Adrenal gland (tissue), 5 donors: ENCODE measurements at regions not wholly inside any gene's neighbourhood (a gene's known extent, or its start where the extent isn't known, plus 50 kb on each side); places are given as distances from the start of the nearest gene placed in this dataset.

ENCODE experiments used
- POLR2A ChIP-seq, 2 donors: fragments of 450-650 bp; IDR thresholded peaks; one replicate each; pipeline ENCODE4 v1.6.1; 2017; ENCODE audit warnings: antibody characterized with exemption in 2 of 2, mild to moderate bottlenecking in 2 of 2, moderate library complexity in 1 of 2
- TF ChIP-seq, protein P1 (sequence below), 6 experiments: fragments of 450-650 bp in 4 of 6; fragments of 200-600 bp in 2 of 6; sonication (generic) in 1 of 6; IDR thresholded peaks; 1 replicate in 5 of 6; 2 replicates in 1 of 6; pipeline versions ENCODE4 v1.5.1 to v1.8.0; 2016 to 2021; ENCODE audit warnings: antibody characterized with exemption in 6 of 6, mild to moderate bottlenecking in 2 of 6, moderate library complexity in 1 of 6
- donor health status: DM: no; HTN: no; CAD: no.

DNA sequence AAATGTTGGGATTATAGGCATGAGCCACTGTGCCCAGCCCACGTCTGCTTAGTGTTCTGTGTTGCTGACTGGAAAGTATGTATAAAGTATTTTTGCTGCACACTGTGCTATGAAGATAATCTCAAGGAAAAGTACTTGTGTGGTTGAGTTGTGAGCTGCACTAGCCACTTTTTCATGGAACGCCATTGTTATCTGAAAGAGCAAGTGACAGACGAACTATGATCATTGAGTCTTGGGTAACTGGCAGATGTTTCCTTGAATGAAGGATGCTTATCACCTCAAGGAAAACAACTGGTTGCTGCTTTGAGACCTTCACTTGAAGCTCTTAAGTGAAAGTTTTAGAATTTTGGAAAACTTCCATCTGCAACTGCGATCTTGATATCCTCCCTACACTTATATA is 82.2 kb upstream of the KCTD1 start:
- TF ChIP-seq, protein P1, sequence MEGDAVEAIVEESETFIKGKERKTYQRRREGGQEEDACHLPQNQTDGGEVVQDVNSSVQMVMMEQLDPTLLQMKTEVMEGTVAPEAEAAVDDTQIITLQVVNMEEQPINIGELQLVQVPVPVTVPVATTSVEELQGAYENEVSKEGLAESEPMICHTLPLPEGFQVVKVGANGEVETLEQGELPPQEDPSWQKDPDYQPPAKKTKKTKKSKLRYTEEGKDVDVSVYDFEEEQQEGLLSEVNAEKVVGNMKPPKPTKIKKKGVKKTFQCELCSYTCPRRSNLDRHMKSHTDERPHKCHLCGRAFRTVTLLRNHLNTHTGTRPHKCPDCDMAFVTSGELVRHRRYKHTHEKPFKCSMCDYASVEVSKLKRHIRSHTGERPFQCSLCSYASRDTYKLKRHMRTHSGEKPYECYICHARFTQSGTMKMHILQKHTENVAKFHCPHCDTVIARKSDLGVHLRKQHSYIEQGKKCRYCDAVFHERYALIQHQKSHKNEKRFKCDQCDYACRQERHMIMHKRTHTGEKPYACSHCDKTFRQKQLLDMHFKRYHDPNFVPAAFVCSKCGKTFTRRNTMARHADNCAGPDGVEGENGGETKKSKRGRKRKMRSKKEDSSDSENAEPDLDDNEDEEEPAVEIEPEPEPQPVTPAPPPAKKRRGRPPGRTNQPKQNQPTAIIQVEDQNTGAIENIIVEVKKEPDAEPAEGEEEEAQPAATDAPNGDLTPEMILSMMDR (IDR thresholded peaks at IDR 0.05) = no peak
- TF ChIP-seq POLR2A (IDR thresholded peaks at IDR 0.05) = no peak
